CD4-positive, alpha-beta T cell (primary cell): ENCODE measurements at regions not wholly inside any gene's neighbourhood (a gene's known extent, or its start where the extent isn't known, plus 50 kb on each side); places are given as distances from the start of the nearest gene placed in this dataset.

Experiments used
- ATAC-seq: fragments of 200-7000 bp; cut with Tn5 transposase; one replicate; pipeline ENCODE4 v1.10.0; 2022; ENCODE audit warnings: mild to moderate bottlenecking; ENCODE audit not compliant: poor library complexity
- CTCF ChIA-PET: fragments of 350-600 bp; sonication (Branson Sonifier 250); formaldehyde crosslinking; loops from one replicate; lab custom pipeline; 2021; ENCODE audit warnings: antibody characterized with exemption, inconsistent platforms; lab: Charles Lee
- POLR2A ChIA-PET: fragments of 350-600 bp; sonication (Branson Sonifier 250); formaldehyde crosslinking; loops from one replicate; lab custom pipeline; 2021; ENCODE audit warnings: antibody characterized with exemption, inconsistent platforms; lab: Charles Lee
- DNase-seq, 14 experiments: peaks; one replicate each; pipeline ENCODE4 v3.0.0-alpha.2; 2013 to 2020; ENCODE audit warnings: mixed read lengths in 2 of 14
- H3K27ac ChIP-seq, 2 donors: one replicate each; pipeline versions ENCODE4 v1.5.1 to v1.7.0; 2013; ENCODE audit warnings: low read length in 2 of 2, low read depth in 1 of 2, mild to moderate bottlenecking in 1 of 2
- H3K27me3 ChIP-seq, 2 experiments: 1 replicate in 1 of 2; 2 replicates in 1 of 2; pipeline versions ENCODE4 v1.6.1 to v1.7.0; 2013; ENCODE audit warnings: low read length in 2 of 2, control low read depth in 1 of 2, mild to moderate bottlenecking in 1 of 2, moderate library complexity in 1 of 2; ENCODE audit not compliant: insufficient read depth in 2 of 2, control insufficient read depth in 1 of 2
- H3K36me3 ChIP-seq: one replicate; pipeline ENCODE4 v1.6.1; 2013; ENCODE audit warnings: low read length, control low read depth; ENCODE audit not compliant: insufficient read depth
- H3K4me1 ChIP-seq: one replicate; pipeline ENCODE4 v1.6.1; 2013; ENCODE audit warnings: low read length, control low read depth; ENCODE audit not compliant: insufficient read depth
- H3K4me3 ChIP-seq: one replicate; pipeline ENCODE4 v1.5.1; 2013; ENCODE audit warnings: mild to moderate bottlenecking, low read length, moderate library complexity
- H3K9me3 ChIP-seq, 2 experiments: 1 replicate in 1 of 2; 2 replicates in 1 of 2; pipeline versions ENCODE4 v1.6.1 to v1.7.0; 2013; ENCODE audit warnings: low read length in 2 of 2, mild to moderate bottlenecking in 2 of 2, control low read depth in 1 of 2, moderate library complexity in 1 of 2; ENCODE audit not compliant: control insufficient read depth in 1 of 2, insufficient read depth in 1 of 2
- H3K27ac Mint-ChIP-seq: one replicate; pipeline ENCODE4 v1.8.0; 2020; ENCODE audit warnings: mixed read lengths
- H3K27me3 Mint-ChIP-seq: one replicate; pipeline ENCODE4 v1.8.0; 2021; ENCODE audit warnings: mixed read lengths
- H3K36me3 Mint-ChIP-seq: one replicate; pipeline ENCODE4 v1.8.0; 2021; ENCODE audit warnings: low read depth, mixed read lengths
- H3K4me1 Mint-ChIP-seq: one replicate; pipeline ENCODE4 v1.8.0; 2021; ENCODE audit warnings: low read depth, mixed read lengths
- H3K4me3 Mint-ChIP-seq: one replicate; pipeline ENCODE4 v1.8.0; 2020; ENCODE audit warnings: mild to moderate bottlenecking, mixed read lengths
- H3K9me3 Mint-ChIP-seq: one replicate; pipeline ENCODE4 v1.8.0; 2020; ENCODE audit warnings: mixed read lengths
- intact Hi-C, 2 experiments: fragments of 100-400 bp; cut with DNase I in 1 of 2; cut with micrococcal nuclease in 1 of 2; formaldehyde crosslinking; loops; one replicate each; pipeline versions ENCODE4 v1.15.1 to v1.9.0; 2023 to 2025; cut with DNase I, micrococcal nuclease
- TF ChIP-seq, protein P1 (sequence below): fragments of 200-600 bp; IDR thresholded peaks from one replicate; pipeline ENCODE4 v1.8.0; 2022; ENCODE audit warnings: antibody characterized with exemption, mild to moderate bottlenecking

GRCh38 chr4:151953795-151954372, 193.1 kb upstream of the GATB start:
- TF ChIP-seq, protein P1, sequence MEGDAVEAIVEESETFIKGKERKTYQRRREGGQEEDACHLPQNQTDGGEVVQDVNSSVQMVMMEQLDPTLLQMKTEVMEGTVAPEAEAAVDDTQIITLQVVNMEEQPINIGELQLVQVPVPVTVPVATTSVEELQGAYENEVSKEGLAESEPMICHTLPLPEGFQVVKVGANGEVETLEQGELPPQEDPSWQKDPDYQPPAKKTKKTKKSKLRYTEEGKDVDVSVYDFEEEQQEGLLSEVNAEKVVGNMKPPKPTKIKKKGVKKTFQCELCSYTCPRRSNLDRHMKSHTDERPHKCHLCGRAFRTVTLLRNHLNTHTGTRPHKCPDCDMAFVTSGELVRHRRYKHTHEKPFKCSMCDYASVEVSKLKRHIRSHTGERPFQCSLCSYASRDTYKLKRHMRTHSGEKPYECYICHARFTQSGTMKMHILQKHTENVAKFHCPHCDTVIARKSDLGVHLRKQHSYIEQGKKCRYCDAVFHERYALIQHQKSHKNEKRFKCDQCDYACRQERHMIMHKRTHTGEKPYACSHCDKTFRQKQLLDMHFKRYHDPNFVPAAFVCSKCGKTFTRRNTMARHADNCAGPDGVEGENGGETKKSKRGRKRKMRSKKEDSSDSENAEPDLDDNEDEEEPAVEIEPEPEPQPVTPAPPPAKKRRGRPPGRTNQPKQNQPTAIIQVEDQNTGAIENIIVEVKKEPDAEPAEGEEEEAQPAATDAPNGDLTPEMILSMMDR = no peak
- Histone ChIP-seq H3K4me3 (no peak overlapping the region), H3K27me3 (no peaks in the 10 kb centered on the region), H3K9me3 (no peaks in the 10 kb centered on the region), H3K4me1 (no peaks in the 10 kb centered on the region), H3K36me3 (no peaks in the 10 kb centered on the region), H3K27ac (no peak overlapping the region)
- POLR2A ChIA-PET = no interaction called here
- Mint-ChIP-seq H3K27ac (no peak overlapping the region), H3K36me3 (no peaks in the 10 kb centered on the region), H3K4me3 (no peak overlapping the region), H3K4me1 (no peaks in the 10 kb centered on the region), H3K27me3 (no peaks in the 10 kb centered on the region), H3K9me3 (no peaks in the 10 kb centered on the region)
- ATAC-seq = no peak
- DNase-seq = no peak
- CTCF ChIA-PET = no interaction called here
- intact Hi-C loops = no loop called here

DNA sequence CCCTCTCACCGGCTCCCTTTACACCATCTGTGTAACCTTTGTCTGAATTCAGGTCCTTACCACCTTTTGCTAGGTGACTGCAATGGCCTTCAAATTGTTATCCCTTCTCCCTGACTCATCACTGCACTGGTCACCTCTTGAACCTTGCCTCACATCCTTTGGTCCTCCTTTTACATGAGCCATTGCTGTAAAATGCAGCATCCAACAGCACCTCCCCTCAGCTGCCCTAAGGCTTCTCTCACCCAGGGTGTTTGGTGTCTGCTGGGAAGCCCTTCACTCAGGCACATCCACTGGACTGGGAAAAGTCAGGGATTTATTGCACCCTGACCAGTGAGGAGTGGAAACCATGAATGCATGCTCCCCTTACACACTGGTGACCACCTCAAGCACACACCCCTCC, 192.5 kb upstream of the GATB start:
- CTCF ChIA-PET = no interaction called here
- intact Hi-C loops = no loop called here
- no peak overlapping the region for H3K4me3 Mint-ChIP-seq
- POLR2A ChIA-PET = interaction anchor here (0.6 kb wide), 1 partner anchor 601 kb away, joined by 3 read pairs; no protein-coding TSS in a partner anchor
- H3K27me3 ChIP-seq = no peaks in the 10 kb centered on the region
- ATAC-seq (no peak), DNase-seq (no peak)
- H3K36me3 ChIP-seq = no peaks in the 10 kb centered on the region
- H3K4me1 ChIP-seq = no peaks in the 10 kb centered on the region
- H3K9me3 ChIP-seq = no peaks in the 10 kb centered on the region
- H3K27ac ChIP-seq = no peak overlapping the region
- H3K27ac Mint-ChIP-seq = no peak overlapping the region
- H3K36me3 Mint-ChIP-seq = no peaks in the 10 kb centered on the region
- no peaks in the 10 kb centered on the region for H3K27me3 Mint-ChIP-seq
- H3K4me1 Mint-ChIP-seq = no peaks in the 10 kb centered on the region
- TF ChIP-seq, protein P1 = no peak
- H3K9me3 Mint-ChIP-seq = no peaks in the 10 kb centered on the region
- no peak overlapping the region for H3K4me3 ChIP-seq

- no peak overlapping the region for H3K27ac Mint-ChIP-seq
- Histone ChIP-seq H3K4me3 (no peak overlapping the region), H3K36me3 (no peaks in the 10 kb centered on the region), H3K4me1 (no peaks in the 10 kb centered on the region), H3K27ac (no peak overlapping the region), H3K9me3 (peaks cover 0 to 3% of the 10 kb centered on the region in 2 experiments), H3K27me3 (no peaks in the 10 kb centered on the region)
- H3K27me3 Mint-ChIP-seq = no peaks in the 10 kb centered on the region
- DNase-seq = no peak
- peaks cover 4% of the 10 kb centered on the region for H3K36me3 Mint-ChIP-seq
- H3K4me3 Mint-ChIP-seq = no peak overlapping the region
- POLR2A ChIA-PET = interaction anchor here (0.6 kb wide), 1 partner anchor 602 kb away, joined by 3 read pairs; no protein-coding TSS in a partner anchor
- H3K9me3 Mint-ChIP-seq = peaks cover 3% of the 10 kb centered on the region
- TF ChIP-seq, protein P1 = no peak
- intact Hi-C loops = no loop called here
- CTCF ChIA-PET = no interaction called here
- no peaks in the 10 kb centered on the region for H3K4me1 Mint-ChIP-seq
- ATAC-seq = no peak
These were observed 192.0 kb upstream of the GATB start for GRCh38 chr4:151952711-151953254.
